ENCODE measurements at regions not wholly inside any gene's neighbourhood (a gene's known extent, or its start where the extent isn't known, plus 50 kb on each side); places are given as distances from the start of the nearest gene placed in this dataset.

DNA sequence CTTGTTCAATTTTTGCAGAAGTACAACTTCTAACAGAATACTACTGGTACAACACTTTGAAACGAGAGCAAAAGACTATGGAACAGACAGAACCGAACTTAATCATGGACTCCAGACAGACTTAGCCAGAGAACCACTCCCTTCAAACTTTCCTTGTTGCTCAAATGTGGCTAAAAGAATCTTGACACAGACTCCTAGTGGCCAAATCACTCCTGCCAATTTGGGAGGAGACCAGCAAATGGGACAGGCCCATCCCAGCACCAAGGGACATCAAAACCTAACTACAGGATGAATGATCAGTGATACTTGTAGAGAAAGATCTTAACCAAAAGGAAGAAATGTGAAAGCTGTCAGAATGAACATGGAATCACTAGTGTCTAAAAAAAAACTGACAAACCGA is 154.0 kb downstream of the MATN1 start:
- TF ChIP-seq FOXK1 (CRISPR knock-in tag; IDR thresholded peaks at IDR 0.05; ENCODE audit: borderline replicate concordance, low read depth) = no peak
- TF ChIP-seq BHLHE40 (IDR thresholded peaks at IDR 0.05; ENCODE audit: low read length) = no peak
- no peak for TF ChIP-seq ZNF224 (CRISPR knock-in tag; IDR thresholded peaks at IDR 0.05)
